ENCODE measurements at regions not wholly inside any gene's neighbourhood (a gene's known extent, or its start where the extent isn't known, plus 50 kb on each side); places are given as distances from the start of the nearest gene placed in this dataset.

DNA sequence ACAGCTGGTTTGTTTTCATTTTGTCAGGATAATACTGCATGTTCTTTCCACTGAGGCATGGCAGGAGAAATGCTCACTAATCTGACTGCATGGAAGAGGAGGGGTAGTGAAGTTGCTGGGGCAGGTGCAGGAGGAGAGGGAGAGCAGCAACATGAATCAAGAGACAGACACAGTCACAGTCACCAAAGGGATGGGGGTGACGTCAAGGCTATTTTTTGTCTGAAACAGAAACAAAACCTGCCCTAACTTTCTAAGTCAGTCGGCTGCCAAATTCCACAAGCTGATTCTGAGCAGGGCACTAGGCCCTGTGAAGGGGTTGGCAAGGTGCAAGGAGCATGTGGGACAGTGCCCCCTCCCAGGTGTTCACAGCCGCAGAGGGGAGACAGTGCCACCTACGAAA is 186.6 kb upstream of the NSMCE3 start:
- DNase-seq (ENCODE audit: low read depth in 3 of 3), result no peak

DNA sequence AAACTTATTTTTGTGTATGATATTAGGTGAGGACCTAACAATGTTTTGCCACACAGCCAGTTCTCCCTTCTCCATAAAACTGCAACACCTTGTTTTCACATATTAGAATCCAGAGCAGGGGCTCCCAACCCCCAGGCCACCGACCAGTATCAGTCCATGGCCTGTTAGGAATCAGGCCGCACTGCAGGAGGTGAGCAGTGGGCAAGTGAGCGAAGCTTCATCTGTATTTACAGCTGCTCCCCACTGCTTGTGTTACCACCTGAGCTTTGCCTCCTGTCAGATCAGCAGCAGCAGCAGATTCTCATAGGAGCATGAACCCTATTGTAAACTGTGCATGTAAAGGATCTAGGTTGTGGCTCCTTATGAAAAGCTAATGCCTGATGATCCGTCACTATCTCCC is 185.9 kb upstream of the NSMCE3 start:
- DNase-seq (ENCODE audit: low read depth in 3 of 3), result no peak

DNA sequence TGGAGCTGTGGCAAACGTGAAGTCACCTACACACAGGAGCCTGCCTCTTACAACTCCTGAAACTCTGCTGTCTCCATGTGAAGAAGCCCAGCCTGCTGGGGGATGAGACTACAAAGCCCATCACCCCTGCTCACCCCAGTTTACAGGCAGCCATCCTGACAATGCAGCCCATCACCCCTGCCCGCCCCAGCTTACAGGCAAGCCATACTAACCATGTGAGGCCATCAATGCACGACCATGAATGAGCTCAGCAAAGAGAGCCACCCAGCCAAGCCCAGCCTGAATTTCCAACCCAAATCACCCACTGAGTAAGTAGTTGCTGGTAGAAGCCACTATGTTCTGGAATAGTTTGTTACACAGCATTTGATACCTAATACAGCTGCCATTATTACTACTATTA is 185.4 kb upstream of the NSMCE3 start:
- DNase-seq (ENCODE audit: low read depth in 3 of 3), result no peak

DNA sequence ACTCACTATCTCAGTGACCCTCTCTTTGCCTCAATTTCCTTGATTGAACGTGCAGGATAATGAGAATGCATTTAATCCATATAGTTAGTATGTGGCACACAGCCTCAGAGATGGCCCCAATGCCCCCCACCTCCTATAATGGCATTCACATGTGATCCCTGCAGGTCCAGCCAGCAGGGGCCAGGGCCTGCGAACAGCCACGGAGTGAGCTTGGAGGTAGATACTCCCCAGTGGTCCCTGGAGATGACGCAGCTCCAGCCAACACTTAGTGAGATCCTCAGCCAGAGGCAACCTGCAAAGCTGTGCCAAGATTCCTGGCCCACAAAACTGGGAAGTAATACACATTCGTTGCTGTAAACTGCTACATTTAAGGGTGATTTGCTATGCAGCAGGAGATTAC is 184.9 kb upstream of the NSMCE3 start:
- no peak for DNase-seq (ENCODE audit: low read depth in 3 of 3)

DNA sequence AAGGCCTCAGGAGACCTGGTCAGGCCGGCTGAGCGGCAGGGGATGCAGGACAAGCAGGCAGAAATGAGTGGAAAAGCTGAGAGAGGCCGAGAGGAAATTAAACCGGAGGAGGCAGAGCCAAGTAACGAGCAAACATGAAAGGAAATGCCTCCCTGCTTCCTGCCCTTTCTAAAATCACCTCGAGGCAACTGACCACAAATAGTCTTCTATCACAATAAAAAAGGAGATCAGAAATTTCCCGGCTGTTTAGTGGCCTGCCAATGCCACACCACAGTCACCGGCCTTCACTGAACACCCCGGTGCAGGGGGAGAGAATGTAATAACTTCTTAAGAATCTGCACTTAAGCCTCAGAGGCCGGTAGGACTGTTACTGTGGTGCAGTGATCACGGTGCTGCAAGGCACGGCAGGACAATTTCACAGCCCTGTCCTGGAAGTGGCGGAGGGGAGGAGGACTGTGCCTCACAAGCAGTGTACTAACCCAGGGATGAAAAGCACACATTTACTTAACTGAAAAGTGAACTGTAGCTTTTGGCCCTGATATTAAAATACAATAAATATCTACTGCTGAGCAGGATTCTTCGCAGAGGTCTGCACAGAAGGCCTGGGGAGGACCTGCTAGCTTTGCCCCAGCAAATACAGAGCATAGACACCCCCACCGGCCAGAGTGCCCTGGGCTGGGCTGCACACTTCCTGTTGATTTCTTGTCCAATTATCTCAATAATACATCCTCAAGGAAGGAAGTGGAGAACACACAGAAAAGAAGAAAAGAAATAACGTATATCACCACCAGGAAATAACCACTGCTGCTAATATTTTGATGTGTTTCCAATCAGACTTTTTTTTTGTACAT is 183.5 kb upstream of the NSMCE3 start:
- DNase-seq (ENCODE audit: low read depth in 3 of 3), result no peak

DNA sequence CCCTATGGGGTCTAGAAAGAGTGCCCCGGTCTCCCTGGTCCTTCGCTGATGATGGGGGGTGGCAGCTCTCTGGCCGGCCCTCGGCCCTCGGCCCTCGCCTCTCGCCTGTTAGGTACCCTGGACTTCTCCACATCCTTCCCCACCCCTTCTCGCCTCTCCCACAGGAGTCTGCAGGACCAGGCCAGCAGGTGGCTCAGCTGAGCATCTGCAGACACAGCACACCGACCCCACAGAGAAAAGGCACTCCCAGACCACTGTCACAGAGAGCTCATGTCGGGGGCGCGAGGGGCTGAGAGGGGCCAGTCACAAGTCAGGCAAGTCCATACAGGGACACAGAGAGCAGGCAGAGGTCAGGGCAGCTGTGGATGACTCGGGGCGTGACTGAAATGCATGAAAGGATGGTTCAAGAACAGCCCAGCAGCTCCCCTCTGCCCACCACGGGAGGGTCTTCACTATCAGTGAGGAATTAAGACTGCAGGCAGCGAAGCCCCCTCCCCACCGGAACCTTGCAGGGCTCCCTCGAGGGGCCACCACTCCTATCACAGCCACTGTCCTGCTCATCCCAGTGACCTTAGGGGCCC is 181.7 kb upstream of the NSMCE3 start:
- no peak for DNase-seq (ENCODE audit: low read depth in 3 of 3)

DNA sequence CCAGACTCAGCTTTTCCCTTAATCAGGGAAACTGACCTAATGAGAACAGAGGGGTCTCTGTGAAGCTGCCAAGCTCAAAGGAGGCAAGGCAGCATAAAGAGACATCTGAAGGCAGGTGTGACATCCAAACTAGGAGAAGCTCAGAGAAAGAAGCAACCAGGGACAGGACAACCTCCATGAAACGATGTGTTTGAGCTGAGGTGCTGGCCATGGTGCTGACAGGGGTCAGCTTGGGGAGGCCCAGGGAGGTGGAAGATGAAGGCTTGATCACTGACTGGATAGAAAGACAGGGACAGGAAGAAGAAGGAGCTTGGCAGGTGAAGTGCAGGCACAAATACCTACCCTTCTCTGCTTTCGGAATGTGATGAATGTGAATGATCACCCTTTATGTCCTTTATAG is 179.5 kb upstream of the NSMCE3 start:
- DNase-seq (ENCODE audit: low read depth in 3 of 3), result no peak

DNA sequence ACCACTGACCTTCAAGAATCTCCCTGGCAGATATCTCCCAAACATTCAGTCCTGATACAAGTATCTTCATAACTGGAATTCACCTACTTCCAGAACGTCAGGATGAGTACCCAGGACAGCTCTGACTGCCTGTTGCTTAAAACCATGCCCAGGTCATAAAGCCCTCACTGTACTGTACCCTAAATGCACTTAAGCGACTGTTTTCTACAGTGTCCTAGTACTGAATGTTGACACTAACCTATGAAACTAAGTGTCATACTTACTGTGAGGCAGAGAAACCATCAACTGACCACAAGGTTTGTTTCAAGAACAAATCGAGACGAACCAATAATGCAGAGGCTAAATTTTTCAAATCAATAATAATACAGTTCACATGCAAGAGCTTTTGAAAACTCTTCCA is 178.7 kb upstream of the NSMCE3 start:
- no peak for DNase-seq (ENCODE audit: low read depth in 3 of 3)

DNA sequence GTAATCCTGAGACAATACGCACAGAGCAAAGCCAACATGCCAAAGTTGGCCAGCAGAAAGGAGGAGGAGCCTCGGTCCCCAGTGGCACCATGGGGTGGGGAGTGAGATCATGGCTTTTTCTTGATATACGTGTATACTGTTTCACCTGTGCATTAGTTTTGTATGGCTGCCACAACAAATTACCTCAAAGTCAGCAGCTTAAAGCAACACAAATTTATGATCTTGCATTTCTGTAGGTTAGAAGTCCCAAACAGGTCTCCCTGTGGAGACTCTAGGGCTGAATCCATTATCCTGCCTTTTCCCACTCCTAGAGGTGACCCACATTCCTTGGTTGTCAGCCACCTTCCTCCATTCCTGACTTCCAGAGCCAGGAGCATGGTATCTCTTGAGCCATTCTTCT is 176.9 kb upstream of the NSMCE3 start:
- DNase-seq (ENCODE audit: low read depth in 3 of 3), result no peak

DNA sequence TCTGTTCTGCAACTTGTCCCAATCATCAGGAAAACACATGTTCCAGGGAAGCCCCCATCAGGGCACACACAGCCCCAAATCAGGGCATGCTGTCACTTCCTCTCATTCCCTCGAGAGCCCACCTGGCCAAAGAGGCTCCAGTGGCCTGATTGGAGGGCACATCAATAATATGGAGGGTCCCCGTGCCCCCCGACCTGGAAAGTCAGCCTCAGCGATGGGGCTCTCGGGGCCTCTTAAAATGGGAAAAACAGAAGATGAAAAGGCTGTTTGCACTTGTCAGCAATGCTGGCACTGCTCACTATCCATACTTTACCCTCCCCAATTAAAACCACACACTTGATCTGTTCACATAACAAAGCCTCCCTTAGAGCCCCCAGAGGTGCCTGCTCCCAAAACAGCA is 172.9 kb upstream of the NSMCE3 start:
- no peak for DNase-seq (ENCODE audit: low read depth in 3 of 3)

DNA sequence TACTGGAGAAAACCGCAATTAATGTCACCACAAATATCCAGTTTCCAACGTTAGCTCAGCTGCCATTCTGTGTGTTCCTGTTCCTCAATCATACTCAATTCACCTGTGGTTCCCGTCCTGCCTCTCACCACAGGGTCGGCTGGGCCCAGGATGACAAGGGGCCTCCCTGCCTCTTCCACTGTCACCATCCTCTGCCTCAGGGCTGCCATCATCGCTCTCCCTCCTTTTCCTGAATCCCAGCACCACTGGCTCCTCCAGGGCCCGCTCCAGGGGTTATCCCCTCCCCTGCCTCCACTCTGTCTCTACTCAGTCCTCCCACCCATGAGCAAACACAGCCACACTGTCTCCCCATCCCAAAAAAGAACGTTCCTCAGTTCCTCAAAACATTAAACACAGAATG is 170.9 kb upstream of the NSMCE3 start:
- DNase-seq (ENCODE audit: low read depth in 3 of 3), result no peak

DNA sequence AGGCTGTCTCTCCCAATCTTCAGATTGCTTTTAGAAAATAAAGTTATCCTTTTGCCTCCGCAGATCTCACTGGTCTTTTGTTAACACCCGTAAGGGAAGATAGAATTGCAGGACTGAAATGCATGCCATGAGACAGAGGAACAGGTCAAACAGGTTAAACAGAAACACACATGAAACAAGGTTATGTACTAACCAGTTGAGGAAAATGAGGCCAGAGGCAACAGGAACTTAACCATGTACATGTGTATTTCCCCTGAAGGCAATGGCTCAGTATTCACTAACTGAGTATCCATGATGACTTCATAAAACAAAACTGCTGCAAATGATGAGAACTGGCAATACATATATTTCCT is 169.1 kb upstream of the NSMCE3 start:
- no peak for DNase-seq (ENCODE audit: low read depth in 3 of 3)

DNA sequence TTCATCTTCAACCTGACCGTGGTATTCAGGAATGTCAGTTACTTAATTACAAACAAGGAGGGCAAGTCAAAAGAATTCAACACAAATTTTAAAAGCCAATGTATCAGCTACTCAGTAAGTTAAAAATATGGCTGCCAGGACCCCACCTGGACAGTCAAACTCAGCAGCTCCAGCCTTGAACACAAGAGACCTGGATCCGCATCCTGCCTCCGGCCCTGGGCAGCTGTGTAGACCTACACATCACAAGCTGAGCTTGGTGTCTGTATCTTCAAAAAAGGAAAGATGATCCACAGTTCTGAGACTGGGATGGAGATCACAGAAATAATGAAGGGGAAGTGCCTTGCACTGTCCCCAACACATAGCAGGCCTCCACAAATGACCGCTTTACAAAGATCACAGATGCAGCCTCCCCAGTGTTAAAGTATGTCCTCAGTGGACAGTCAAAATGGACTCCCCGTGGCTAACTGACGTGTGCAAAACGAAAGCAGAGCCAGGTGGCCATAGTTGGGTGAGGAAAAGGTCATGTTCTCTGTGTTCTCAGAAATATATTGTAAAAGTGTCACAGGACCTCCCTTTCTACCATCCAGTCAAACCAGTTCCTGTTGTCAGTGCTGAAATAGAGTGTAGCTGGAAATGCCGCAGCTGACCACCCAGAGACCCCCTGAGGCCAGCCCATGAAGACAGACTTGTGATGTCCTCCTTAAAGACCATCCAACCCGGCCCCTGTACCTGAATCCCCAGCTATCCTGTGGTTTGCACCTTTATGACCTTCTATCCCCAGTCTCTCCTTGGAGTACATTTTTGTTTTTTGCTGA is 168.5 kb upstream of the NSMCE3 start:
- no peak for DNase-seq (ENCODE audit: low read depth in 3 of 3)

DNA sequence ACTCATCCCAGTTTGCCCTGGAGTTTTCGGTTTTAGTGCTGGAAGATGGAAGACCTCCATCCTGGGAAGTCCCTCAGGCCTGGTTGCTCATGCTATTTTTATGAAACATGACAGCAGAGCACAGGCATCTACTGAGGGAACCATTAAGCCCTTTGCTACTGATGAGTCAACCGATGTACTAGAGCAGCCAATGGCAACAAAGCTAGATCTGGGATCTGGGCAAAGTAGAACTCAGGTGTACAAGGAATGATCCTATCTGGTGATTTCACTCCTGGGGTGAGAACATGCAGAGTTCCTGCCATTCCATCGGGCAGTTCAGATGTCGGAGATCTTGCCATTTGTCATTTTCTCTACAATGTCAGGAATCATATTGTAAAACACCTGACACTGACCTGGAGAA is 166.2 kb upstream of the NSMCE3 start:
- DNase-seq (ENCODE audit: low read depth in 3 of 3), result no peak

DNA sequence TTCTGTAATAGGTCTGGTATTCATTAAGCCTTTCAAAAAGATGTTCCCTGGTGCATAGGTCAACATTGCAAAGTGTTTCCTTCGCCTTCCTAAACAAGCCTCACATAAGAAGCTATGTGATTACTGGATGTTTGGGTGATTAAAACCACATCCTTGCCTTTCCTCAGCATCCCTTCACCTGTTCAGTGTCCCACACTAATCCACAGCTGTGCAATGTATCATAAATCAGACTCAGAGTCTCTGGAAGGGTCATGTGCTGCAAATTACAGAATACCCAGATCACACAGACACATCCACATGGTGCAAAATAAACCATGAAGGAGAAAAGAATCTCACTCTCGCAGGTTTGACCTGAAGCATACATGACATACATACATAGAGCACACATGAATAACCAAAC is 164.7 kb upstream of the NSMCE3 start:
- DNase-seq (ENCODE audit: low read depth in 3 of 3), result no peak

DNA sequence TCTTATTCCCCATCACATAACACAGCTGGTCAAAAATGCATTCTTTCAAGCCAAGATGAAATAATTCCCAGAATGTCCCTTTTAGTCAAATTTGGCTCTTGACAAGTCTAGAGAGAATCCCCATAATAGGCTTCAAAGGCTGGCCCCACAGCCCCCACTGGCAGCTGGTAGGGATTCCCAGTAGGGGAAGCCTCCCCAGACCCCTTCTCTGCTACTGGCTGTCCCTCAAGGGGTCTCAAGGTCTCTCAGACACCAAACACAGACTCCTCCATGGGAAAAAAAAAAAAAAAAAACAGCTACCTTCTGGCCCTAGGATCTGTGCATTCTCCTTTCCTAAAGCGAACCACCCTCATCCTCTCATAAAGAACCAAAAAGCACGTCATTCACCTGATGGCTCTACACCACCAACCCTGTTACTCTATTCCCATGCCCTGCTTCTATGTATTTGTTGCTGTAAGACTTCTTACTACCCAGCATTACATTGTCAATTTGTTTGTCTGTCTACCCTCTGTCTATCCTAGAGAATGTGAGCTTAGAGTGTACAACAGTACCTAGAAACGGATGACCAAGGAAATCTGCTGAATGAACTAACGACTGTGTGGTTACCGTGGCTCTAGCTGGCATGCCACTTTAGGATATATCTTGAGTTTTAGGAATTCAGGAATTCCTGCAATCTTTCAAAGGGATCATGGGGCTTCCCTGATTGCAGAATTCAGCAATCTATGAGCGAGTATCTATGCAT is 164.1 kb upstream of the NSMCE3 start:
- no peak for DNase-seq (ENCODE audit: low read depth in 3 of 3)

DNA sequence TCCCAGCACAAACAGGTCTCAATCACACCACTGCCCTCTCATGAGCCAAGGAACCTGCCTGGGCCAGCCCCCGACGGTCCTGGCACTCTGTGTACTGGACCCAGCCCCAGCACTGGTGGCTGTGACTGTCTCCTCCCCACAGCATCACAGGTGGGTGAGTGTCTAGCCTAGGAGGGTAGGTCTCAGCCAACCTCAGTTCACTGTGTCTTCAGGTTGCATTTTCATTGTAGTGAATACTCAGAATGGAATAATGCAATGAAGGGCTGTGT is 163.4 kb upstream of the NSMCE3 start:
- DNase-seq (ENCODE audit: low read depth in 3 of 3), result no peak

DNA sequence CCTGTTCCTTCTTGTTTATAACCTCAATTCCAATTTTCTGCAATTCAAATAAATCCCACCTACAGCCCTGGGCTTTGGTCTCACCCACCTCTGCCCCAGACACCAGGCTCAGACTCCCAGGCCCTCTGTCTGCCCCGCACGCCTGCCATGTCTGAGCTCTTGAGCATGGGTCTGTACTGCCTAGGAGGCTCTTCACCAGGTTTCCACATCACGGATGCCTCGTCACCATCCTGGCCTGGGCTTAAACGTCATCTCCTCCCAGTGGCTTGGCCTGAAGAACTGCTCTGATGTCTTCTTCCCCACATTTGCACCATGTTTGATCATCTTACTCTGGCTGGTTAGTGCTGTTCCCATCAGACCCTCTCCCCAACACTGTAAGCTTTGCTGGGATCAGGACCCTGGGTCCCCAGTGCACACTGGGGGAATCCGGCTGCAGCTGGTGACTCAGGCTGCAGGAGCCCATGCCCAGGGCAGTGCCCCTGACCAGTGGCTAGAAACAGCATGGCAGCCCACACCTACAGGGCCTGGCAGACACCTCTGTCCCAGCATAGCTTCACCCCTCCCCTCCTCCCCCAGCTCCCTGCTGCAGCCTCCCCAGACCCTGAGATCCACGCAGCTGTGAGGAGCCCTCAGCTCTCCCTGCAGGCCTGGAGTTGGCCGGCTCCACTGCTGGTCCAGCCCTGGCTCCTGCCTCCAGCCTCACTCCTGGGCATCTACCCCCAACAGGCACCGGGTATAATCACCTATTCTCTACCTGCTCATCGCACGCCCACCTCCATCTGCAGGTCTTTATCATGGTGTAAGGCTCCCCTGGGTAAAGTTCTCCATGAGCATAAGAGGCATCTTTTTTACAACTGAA is 162.8 kb upstream of the NSMCE3 start:
- no peak for DNase-seq (ENCODE audit: low read depth in 3 of 3)

DNA sequence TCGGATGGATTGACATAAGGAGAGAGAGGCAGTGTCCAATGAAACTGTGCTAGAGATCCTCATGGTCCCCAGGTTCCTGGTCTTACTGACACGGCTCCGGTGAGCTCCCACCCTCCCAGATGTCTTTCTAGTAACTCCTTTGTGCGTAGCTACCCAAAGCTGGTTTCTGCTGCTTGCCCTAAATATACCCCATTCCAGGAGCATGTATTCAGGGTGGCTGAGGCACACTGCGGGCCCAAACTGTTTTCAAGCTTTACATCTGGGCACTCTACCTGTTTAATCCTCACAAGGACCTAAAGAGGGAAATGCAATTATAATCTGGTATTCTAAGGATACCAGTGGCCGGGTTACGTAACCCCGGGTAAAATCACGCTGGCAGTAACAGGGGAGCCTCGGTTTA is 161.2 kb upstream of the NSMCE3 start:
- DNase-seq (ENCODE audit: low read depth in 3 of 3), result no peak

DNA sequence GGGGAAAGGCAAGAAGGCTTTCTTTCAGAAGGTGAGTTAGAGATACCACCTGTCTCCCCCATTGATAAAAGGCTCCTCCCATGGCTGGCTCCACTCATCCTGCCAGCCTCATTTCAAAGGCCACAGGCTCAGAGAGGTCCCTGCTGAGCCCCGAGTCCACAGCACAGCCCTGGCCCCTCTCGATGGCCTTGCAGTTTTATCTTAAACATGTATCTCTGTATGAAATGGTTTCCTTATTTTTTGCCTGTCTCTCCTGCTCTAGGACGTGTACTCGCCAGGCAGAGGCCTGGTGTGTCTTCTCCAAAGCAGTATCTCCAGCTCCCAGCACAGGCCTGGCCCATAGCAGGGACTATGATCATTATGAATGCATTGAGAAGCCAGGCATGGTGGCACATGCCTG is 160.5 kb upstream of the NSMCE3 start:
- DNase-seq (ENCODE audit: low read depth in 3 of 3), result no peak

DNA sequence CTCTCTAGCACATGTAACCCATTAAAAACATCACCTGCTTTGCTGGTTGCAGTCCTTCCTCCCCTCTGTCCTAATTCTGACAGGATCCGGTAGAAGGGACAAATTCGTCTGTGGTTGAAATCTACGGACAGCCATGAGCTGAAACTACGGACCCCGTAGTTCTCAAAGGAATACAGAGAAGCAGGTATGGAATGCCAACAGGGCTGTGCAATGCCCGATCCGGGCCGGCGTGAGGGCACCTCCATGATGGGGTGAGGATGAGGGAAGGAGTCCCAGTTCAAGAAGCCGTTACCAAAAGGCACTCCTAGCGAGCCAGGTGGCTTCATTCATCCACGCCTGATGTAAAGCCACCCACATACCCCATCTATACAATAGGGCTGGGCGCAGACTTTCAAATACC is 160.0 kb upstream of the NSMCE3 start:
- DNase-seq (ENCODE audit: low read depth in 3 of 3), result no peak
